AG04449 (cell line): ENCODE measurements at regions not wholly inside any gene's neighbourhood (a gene's known extent, or its start where the extent isn't known, plus 50 kb on each side); places are given as distances from the start of the nearest gene placed in this dataset.

ENCODE experiments used
- CTCF ChIA-PET: fragments of 350-600 bp; formaldehyde crosslinking; extraction: SDS; loops from one replicate; lab custom pipeline; 2021; ENCODE audit warnings: antibody characterized with exemption; lab: Yijun Ruan, JAX
- POLR2A ChIA-PET: fragments of 400-600, 350-600 bp; formaldehyde crosslinking; extraction: SDS; loops from one replicate; lab custom pipeline; 2020; ENCODE audit warnings: antibody characterized with exemption, inconsistent platforms; lab: Yijun Ruan, JAX
- DNase-seq: peaks from one replicate; pipeline ENCODE4 v3.0.0-alpha.2; 2010; ENCODE audit warnings: low read depth, low spot score
- H3K4me3 ChIP-seq: 2 replicates; pipeline ENCODE4 v1.5.1; 2011; ENCODE audit warnings: low read depth, mild to moderate bottlenecking, control low read depth, low read length
- CTCF ChIP-seq: IDR thresholded peaks from one replicate; pipeline ENCODE4 v1.5.1; 2011; ENCODE audit warnings: mild to moderate bottlenecking, moderate library complexity, low read length, control low read depth, inconsistent platforms; ENCODE audit not compliant: insufficient read depth; ENCODE audit errors: missing control alignments

- no peak for TF ChIP-seq CTCF
- H3K4me3 ChIP-seq, result no peak overlapping the region
- ChIA-PET CTCF (no interaction called here), POLR2A (no interaction called here)
- no peak for DNase-seq
These were observed 559.1 kb upstream of the TRPC7 start for GRCh38 chr5:136924490-136924889.

GRCh38 chr5:136910625-136911024 lies 545.3 kb upstream of the TRPC7 start:
- no peak for TF ChIP-seq CTCF
- CTCF ChIA-PET, result no interaction called here
- DNase-seq, result no peak
- POLR2A ChIA-PET, result no interaction called here
- H3K4me3 ChIP-seq, result no peak overlapping the region

- CTCF ChIA-PET, result no interaction called here
- no peak for DNase-seq
- POLR2A ChIA-PET, result no interaction called here
- H3K4me3 ChIP-seq, result no peak overlapping the region
- no peak for TF ChIP-seq CTCF
These were observed 544.6 kb upstream of the TRPC7 start for GRCh38 chr5:136909906-136910305.

- no peak overlapping the region for H3K4me3 ChIP-seq
- TF ChIP-seq CTCF, result no peak
- DNase-seq, result no peak
- ChIA-PET POLR2A (no interaction called here), CTCF (no interaction called here)
These were observed 542.0 kb upstream of the TRPC7 start for GRCh38 chr5:136907371-136907770.

GRCh38 chr5:136906545-136906944 lies 541.2 kb upstream of the TRPC7 start:
- ChIA-PET POLR2A (no interaction called here), CTCF (no interaction called here)
- no peak for TF ChIP-seq CTCF
- no peak for DNase-seq
- H3K4me3 ChIP-seq, result no peak overlapping the region

GRCh38 chr5:136905571-136905970 lies 540.2 kb upstream of the TRPC7 start:
- POLR2A ChIA-PET, result no interaction called here

More at GRCh38 chr5:136905571-136905970, 540.2 kb upstream of the TRPC7 start:
- no peak for DNase-seq
- CTCF ChIA-PET, result no interaction called here
- no peak for TF ChIP-seq CTCF
- H3K4me3 ChIP-seq, result no peak overlapping the region
